Gastroesophageal sphincter (tissue), 4 donors: ENCODE measurements at regions not wholly inside any gene's neighbourhood (a gene's known extent, or its start where the extent isn't known, plus 50 kb on each side); places are given as distances from the start of the nearest gene placed in this dataset.
"Not testable (repeated sequence)": the region's sequence is repeated elsewhere in the genome, so short reads cannot be mapped to it uniquely, and the experiment has no call there.

Experiments used
- ATAC-seq: fragments of 150-250 bp; one replicate; pipeline ENCODE4 v1.9.1; 2016; ENCODE audit warnings: mild to moderate bottlenecking, moderate library complexity
- H3K27ac ChIP-seq, 4 donors: fragments of 200-600 bp; sonication (generic) in 3 of 4; 1 replicate in 3 of 4; 2 replicates in 1 of 4; pipeline ENCODE4 v1.5.1; 2016 to 2019
- H3K27me3 ChIP-seq: fragments of 200-600 bp; sonication (generic); one replicate; pipeline ENCODE4 v1.5.1; 2019
- H3K36me3 ChIP-seq, 2 donors: fragments of 200-600 bp; sonication (generic); one replicate each; pipeline ENCODE4 v1.5.1; 2019; ENCODE audit warnings: control low read depth in 1 of 2
- H3K4me1 ChIP-seq, 3 donors: fragments of 200-600 bp; sonication (generic); 1 replicate in 2 of 3; 2 replicates in 1 of 3; pipeline ENCODE4 v1.5.1; 2016 to 2019; ENCODE audit warnings: control low read depth in 2 of 3
- H3K4me3 ChIP-seq, 2 donors: fragments of 200-600 bp; sonication (generic); one replicate each; pipeline ENCODE4 v1.5.1; 2019; ENCODE audit warnings: mild to moderate bottlenecking in 1 of 2, moderate library complexity in 1 of 2
- H3K9me3 ChIP-seq, 3 donors: fragments of 200-600 bp; sonication (generic); one replicate each; pipeline ENCODE4 v1.5.1; 2017 to 2019; ENCODE audit warnings: control low read depth in 2 of 3
- CTCF ChIP-seq, 4 experiments: fragments of 200-600 bp in 2 of 4; fragments of 450-650 bp in 2 of 4; sonication (generic) in 1 of 4; IDR thresholded peaks; one replicate each; pipeline ENCODE4 v1.5.1; 2017 to 2019; ENCODE audit warnings: antibody characterized with exemption in 4 of 4, mild to moderate bottlenecking in 2 of 4, moderate library complexity in 2 of 4
- EP300 ChIP-seq: sonication (generic); formaldehyde crosslinking; IDR thresholded peaks from one replicate; pipeline ENCODE4 v1.6.1; 2017; ENCODE audit warnings: antibody characterized with exemption, mild to moderate bottlenecking
- POLR2A ChIP-seq, 2 donors: fragments of 450-650 bp; IDR thresholded peaks; one replicate each; pipeline ENCODE4 v1.6.1; 2017; ENCODE audit warnings: antibody characterized with exemption in 2 of 2, mild to moderate bottlenecking in 2 of 2, moderate library complexity in 1 of 2
- POLR2AphosphoS5 ChIP-seq: sonication (generic); formaldehyde crosslinking; IDR thresholded peaks from one replicate; pipeline ENCODE4 v1.6.1; 2017; ENCODE audit warnings: antibody characterized with exemption
- WGBS, 2 donors: methylation state at CpG; one replicate each; pipeline ENCODE4 v1.1.5; 2018; ENCODE audit warnings: low coverage in 1 of 2; 5-methylcytosine and 5-hydroxymethylcytosine counted together

GRCh38 chr3:6491768-6492167, 369.1 kb upstream of the GRM7 start:
- Histone ChIP-seq H3K9me3 (no peaks in the 10 kb centered on the region), H3K4me1 (no peaks in the 10 kb centered on the region), H3K27me3 (no peaks in the 10 kb centered on the region), H3K4me3 (no peak overlapping the region), H3K27ac (no peak overlapping the region), H3K36me3 (no peaks in the 10 kb centered on the region)
- no peak for TF ChIP-seq POLR2AphosphoS5
- no peak for TF ChIP-seq EP300
- TF ChIP-seq POLR2A (IDR thresholded peaks at IDR 0.05), result no peak
- no peak for TF ChIP-seq CTCF (IDR thresholded peaks at IDR 0.05)
- 87 to 88% methylated on average over 2 of the region's 2 CpGs for WGBS, 2 donors
- no peak for ATAC-seq

GRCh38 chr3:6492306-6492705, 368.6 kb upstream of the GRM7 start:
- no peak overlapping the region for H3K4me3 ChIP-seq
- no peaks in the 10 kb centered on the region for H3K4me1 ChIP-seq
- ATAC-seq, result no peak
- no peaks in the 10 kb centered on the region for H3K9me3 ChIP-seq
- H3K27ac ChIP-seq, result no peak overlapping the region
- TF ChIP-seq CTCF (IDR thresholded peaks at IDR 0.05), result no peak
- no peak for TF ChIP-seq POLR2AphosphoS5
- no peak for TF ChIP-seq EP300
- no peak for TF ChIP-seq POLR2A (IDR thresholded peaks at IDR 0.05)
- no peaks in the 10 kb centered on the region for H3K36me3 ChIP-seq
- WGBS, 2 donors, result 55 to 78% methylated on average over 1 of the region's 1 CpG
- no peaks in the 10 kb centered on the region for H3K27me3 ChIP-seq

- WGBS, 2 donors, result 94 to 100% methylated on average over 3 of the region's 4 CpGs
- H3K4me3 ChIP-seq, result not testable (repeated sequence)
Observed at GRCh38 chr3:6498944-6499343, 362.0 kb upstream of the GRM7 start.

GRCh38 chr3:6504347-6504746, 356.6 kb upstream of the GRM7 start:
- Histone ChIP-seq H3K4me3 (no peak overlapping the region), H3K36me3 (no peaks in the 10 kb centered on the region), H3K4me1 (no peaks in the 10 kb centered on the region), H3K27ac (no peak overlapping the region), H3K27me3 (no peaks in the 10 kb centered on the region), H3K9me3 (no peaks in the 10 kb centered on the region)
- WGBS, 2 donors, result 47 to 54% methylated on average over 2 of the region's 2 CpGs
- TF ChIP-seq POLR2A (IDR thresholded peaks at IDR 0.05) (no peak), POLR2AphosphoS5 (no peak), EP300 (no peak), CTCF (IDR thresholded peaks at IDR 0.05) (no peak)
- ATAC-seq, result no peak

More at GRCh38 chr3:6498944-6499343, 362.0 kb upstream of the GRM7 start:
- not testable (repeated sequence) for H3K27ac ChIP-seq, ATAC-seq, H3K36me3 ChIP-seq, H3K4me1 ChIP-seq, H3K9me3 ChIP-seq, H3K27me3 ChIP-seq

DNA sequence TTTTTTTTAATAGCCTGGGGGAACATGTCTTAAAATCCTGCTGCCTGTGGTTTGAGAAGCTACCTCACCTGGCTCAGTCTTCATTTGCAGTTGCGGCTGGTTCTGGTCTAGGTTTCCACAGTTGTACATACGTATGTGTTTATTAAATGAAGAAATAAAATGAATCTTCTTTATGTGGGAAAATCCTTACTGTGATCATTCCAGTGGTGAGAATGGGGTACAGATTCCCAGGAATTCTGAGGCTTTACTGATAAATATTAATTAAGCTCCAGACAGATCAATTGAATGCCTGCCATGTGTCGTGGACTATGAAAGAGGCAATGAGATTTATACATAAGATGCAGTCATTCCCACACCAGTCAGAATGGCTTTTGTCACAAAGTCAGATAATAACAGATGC, 356.1 kb upstream of the GRM7 start:
- Histone ChIP-seq H3K36me3 (no peaks in the 10 kb centered on the region), H3K4me1 (no peaks in the 10 kb centered on the region), H3K27me3 (no peaks in the 10 kb centered on the region), H3K4me3 (no peak overlapping the region), H3K9me3 (no peaks in the 10 kb centered on the region), H3K27ac (no peak overlapping the region)
- WGBS, 2 donors, result 94 to 95% methylated on average over 3 of the region's 3 CpGs
- TF ChIP-seq EP300 (no peak), POLR2AphosphoS5 (no peak), POLR2A (IDR thresholded peaks at IDR 0.05) (no peak), CTCF (IDR thresholded peaks at IDR 0.05) (no peak)
- ATAC-seq, result no peak

DNA sequence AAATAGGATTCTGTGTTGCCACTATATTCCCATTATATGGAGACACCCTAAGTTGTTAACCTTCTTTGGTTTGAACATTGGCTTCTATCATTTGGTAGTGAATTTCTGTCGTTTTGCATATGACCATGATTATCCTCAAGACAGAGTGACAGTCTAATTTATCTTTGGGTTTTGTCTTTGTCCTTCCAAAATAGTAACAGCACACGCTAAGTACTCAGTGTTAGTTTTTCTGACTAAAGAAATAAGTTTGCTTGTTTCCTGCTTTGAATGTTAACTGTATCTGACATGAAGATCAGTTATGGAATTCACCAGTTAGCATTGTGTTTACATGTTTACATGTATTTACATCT, 352.5 kb upstream of the GRM7 start:
- WGBS, 2 donors, result 67 to 81% methylated on average over 2 of the region's 2 CpGs
- ATAC-seq, result no peak
- TF ChIP-seq POLR2AphosphoS5 (no peak), CTCF (IDR thresholded peaks at IDR 0.05) (no peak), POLR2A (IDR thresholded peaks at IDR 0.05) (no peak), EP300 (no peak)

More for the DNA sequence above, 352.5 kb upstream of the GRM7 start:
- no peaks in the 10 kb centered on the region for H3K36me3 ChIP-seq
- no peaks in the 10 kb centered on the region for H3K4me1 ChIP-seq
- no peak overlapping the region for H3K4me3 ChIP-seq
- H3K27ac ChIP-seq, result no peak overlapping the region
- no peaks in the 10 kb centered on the region for H3K9me3 ChIP-seq
- H3K27me3 ChIP-seq, result no peaks in the 10 kb centered on the region
